Epithelial cell of proximal tubule (primary cell): ENCODE measurements at regions not wholly inside any gene's neighbourhood (a gene's known extent, or its start where the extent isn't known, plus 50 kb on each side); places are given as distances from the start of the nearest gene placed in this dataset.

Experiments
- DNase-seq: peaks from one replicate; pipeline ENCODE4 v3.0.0-alpha.2; 2011; ENCODE audit warnings: low read depth
- H3K4me3 ChIP-seq: 2 replicates; pipeline ENCODE4 v1.5.1; 2011; ENCODE audit warnings: low read depth, mild to moderate bottlenecking, low read length
- CTCF ChIP-seq: conservative IDR thresholded peaks from 2 replicates; pipeline ENCODE4 v1.5.1; 2012; ENCODE audit warnings: low read depth, mild to moderate bottlenecking, low read length

- no peak overlapping the region for H3K4me3 ChIP-seq
- DNase-seq = no peak
- no peak for TF ChIP-seq CTCF
These were observed 144.2 kb downstream of the TRIM29 start for GRCh38 chr11:119993722-119994121.

DNA sequence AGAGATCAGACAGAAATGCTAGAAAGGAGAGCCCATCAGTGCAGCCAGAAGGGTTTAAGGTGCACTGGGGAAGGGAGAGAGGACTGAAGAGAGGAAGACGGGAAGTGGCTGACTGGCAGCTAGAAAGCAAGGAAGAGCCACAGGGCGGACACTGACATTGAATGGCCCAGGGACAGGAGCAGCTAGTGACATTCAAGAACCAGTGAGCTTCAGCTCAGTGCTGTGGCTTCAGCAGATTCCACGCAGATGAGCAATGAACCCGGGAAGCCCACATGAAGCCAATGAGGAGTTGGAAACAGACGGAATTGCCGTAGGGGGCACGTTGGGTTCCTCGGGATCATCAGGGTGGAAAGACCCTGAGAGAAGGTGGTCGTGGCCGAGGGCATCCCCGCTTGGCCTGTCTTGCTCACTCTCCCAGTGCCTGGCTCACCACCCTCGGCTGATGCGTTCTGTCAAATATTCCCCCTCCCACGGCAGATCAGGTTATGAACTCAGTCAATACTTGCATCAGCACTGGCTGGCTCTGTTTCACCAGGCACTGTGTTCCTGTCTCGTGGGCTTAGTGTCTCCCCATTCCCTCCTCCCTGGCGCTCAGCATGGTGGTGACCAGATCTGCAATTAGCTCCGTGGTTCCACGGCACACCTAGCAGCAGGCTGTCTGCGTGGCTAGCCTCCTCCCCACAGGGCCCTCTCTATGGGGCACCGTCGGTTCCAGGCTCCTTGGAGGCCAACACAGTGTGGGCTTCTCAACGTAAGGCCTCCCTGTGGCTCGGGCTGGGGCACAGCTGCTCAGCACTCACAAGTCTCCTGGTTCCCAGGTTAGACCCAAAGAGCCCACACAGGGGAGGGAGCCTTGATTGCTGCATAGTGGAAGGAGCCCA is 145.5 kb downstream of the TRIM29 start:
- no peak overlapping the region for H3K4me3 ChIP-seq
- no peak for TF ChIP-seq CTCF
- DNase-seq = no peak

DNA sequence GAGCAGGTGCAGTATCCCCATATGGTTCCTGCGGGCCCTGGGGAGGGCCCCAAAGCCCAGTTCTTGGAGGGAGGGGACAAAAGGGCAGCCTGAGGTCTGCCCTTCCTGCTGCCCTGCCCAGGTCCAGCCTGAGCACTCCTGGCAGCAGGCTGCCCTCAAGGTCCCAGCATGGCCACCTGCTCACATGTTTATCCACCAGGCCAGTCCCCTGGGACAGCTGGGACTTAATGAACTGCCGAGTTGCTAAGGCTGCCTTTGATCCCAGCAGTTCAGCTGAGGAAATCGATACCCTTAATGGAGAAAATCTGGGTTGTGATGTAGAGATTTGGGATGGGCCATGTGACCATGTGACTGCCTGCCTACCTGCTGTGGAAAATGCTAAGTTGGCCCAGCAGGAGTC is 146.2 kb downstream of the TRIM29 start:
- H3K4me3 ChIP-seq = no peak overlapping the region
- no peak for TF ChIP-seq CTCF
- DNase-seq = no peak

DNA sequence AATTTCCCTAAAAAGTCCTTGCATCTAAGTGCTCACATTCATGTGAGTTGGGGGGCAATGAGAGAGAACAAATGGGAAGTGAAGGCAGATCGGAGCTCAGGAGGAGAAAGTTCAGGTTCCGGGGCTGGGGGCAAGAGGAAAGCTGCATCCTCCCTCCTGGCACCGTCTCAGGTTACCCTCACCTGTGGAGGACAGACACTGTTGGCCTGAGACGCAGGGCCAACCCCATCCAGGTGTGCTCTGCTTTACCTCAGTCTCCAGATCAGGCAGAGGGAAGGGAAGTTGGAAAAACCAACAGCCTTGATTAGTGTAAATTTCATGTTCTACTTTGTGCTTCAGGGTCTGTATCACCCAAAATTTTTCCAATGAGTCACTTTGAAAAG is 146.9 kb downstream of the TRIM29 start:
- TF ChIP-seq CTCF = no peak
- no peak for DNase-seq
- H3K4me3 ChIP-seq = no peak overlapping the region

DNA sequence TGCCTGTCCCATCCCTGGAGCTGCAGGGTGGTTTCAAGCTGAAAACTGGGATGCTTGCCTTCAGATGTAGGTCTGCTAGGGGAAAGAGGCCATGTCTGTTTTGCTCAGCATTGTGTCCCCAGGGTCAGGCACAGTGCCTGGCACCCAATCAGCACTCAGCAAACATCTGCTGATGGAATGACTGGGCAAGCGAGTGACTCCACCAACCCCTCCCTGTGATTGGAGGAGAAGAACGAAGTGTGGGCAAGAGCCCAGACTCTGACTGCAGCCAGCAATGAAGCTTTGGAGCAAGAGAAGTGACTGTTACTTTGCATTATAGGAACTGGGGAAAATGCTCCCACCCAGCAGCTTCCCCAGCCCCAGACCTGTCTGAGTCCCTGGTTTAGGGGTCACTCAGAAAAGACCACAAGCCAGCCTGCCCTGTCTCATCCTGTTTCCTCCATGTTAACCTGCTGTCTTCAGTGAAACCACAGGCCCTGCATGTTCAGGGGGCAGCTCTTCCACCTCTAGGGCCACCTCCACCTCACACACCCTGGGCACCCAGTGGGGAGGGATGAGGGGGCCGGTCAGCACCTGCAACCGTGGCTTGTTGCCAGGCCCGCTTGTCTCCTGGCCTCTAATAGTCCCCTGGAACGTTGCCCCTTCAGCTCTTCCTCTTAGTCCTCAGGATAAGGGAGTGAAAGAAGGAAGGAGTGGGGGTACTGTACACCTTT is 147.4 kb downstream of the TRIM29 start:
- DNase-seq = no peak
- TF ChIP-seq CTCF = no peak
- H3K4me3 ChIP-seq = no peak overlapping the region

- no peak overlapping the region for H3K4me3 ChIP-seq
- no peak for TF ChIP-seq CTCF
- DNase-seq = no peak
These were observed 148.6 kb downstream of the TRIM29 start for GRCh38 chr11:119989159-119989821.
